ENCODE measurements at regions not wholly inside any gene's neighbourhood (a gene's known extent, or its start where the extent isn't known, plus 50 kb on each side); places are given as distances from the start of the nearest gene placed in this dataset.

GRCh38 chr6:167398214-167399050 lies 73.5 kb downstream of the TTLL2 start (continued):
- TF ChIP-seq ZNF343 (CRISPR knock-in tag; IDR thresholded peaks at IDR 0.05): peak; percentile 18; the same call in 1 of the 2 replicates
- peak; percentile 97 for TF ChIP-seq MEF2D (CRISPR knock-in tag; IDR thresholded peaks at IDR 0.05)
- no peak for TF ChIP-seq MBD4 (IDR thresholded peaks at IDR 0.05; ENCODE audit: borderline replicate concordance, low read length)
- peak; percentile 90; the same call in 1 of the 2 replicates for TF ChIP-seq ETV5 (CRISPR knock-in tag; IDR thresholded peaks at IDR 0.05; ENCODE audit: borderline replicate concordance)
- no peak for TF ChIP-seq PLRG1 (conservative IDR thresholded peaks at IDR 0.05)
- peak; percentile 83; the same call in 1 of the 2 replicates for TF ChIP-seq ZBTB37 (CRISPR knock-in tag; IDR thresholded peaks at IDR 0.05)
- TF ChIP-seq IRX3 (CRISPR knock-in tag; IDR thresholded peaks at IDR 0.05; ENCODE audit: borderline replicate concordance, low read depth): 0 out of 2 replicates have a peak, but pooled peaks have one; percentile 53
- peak; percentile 22; the same call in 1 of the 3 replicates for TF ChIP-seq MXI1 (IDR thresholded peaks at IDR 0.05; ENCODE audit: borderline replicate concordance, low read depth, low read length)
- no peak for TF ChIP-seq ZNF10 (CRISPR knock-in tag; IDR thresholded peaks at IDR 0.05; ENCODE audit: borderline replicate concordance, low read depth)
- TF ChIP-seq ZNF468 (CRISPR knock-in tag; IDR thresholded peaks at IDR 0.05): peak; percentile 57; the same call in 1 of the 2 replicates
- TF ChIP-seq AKNA (CRISPR knock-in tag; IDR thresholded peaks at IDR 0.05; ENCODE audit: borderline replicate concordance): no peak
- TF ChIP-seq ZNF264 (CRISPR knock-in tag; IDR thresholded peaks at IDR 0.05): peak; percentile 97
- TF ChIP-seq ZNF891 (CRISPR knock-in tag; IDR thresholded peaks at IDR 0.05): peak; percentile 66; the same call in 1 of the 2 replicates
- peak; percentile 95 for TF ChIP-seq RFXAP (CRISPR knock-in tag; IDR thresholded peaks at IDR 0.05; ENCODE audit: borderline replicate concordance)
- TF ChIP-seq ZBTB25 (CRISPR knock-in tag; IDR thresholded peaks at IDR 0.05): peak; percentile 66
- TF ChIP-seq ZNF296 (CRISPR knock-in tag; conservative IDR thresholded peaks at IDR 0.05): no peak
- TF ChIP-seq CSRNP2 (CRISPR knock-in tag; conservative IDR thresholded peaks at IDR 0.05; ENCODE audit: low read depth): no peak
